ENCODE measurements at regions not wholly inside any gene's neighbourhood (a gene's known extent, or its start where the extent isn't known, plus 50 kb on each side); places are given as distances from the start of the nearest gene placed in this dataset.
"Not testable (repeated sequence)": the region's sequence is repeated elsewhere in the genome, so short reads cannot be mapped to it uniquely, and the experiment has no call there.

- DNase-seq (ENCODE audit: low read depth in 1 of 2, low spot score in 1 of 2); H3K27ac ChIP-seq (replicated peaks); H3K4me3 ChIP-seq (replicated peaks; ENCODE audit: insufficient read depth, low read length); H3K27me3 ChIP-seq (ENCODE audit: insufficient read depth, poor library complexity, severe bottlenecking): not testable (repeated sequence)
Observed at GRCh38 chr2:89020566-89020965, 329.1 kb downstream of the RPIA start.

- H3K27me3 ChIP-seq (ENCODE audit: insufficient read depth, poor library complexity, severe bottlenecking); H3K27ac ChIP-seq (replicated peaks); H3K4me3 ChIP-seq (replicated peaks; ENCODE audit: insufficient read depth, low read length); DNase-seq (ENCODE audit: low read depth in 1 of 2, low spot score in 1 of 2): not testable (repeated sequence)
Observed at GRCh38 chr2:89026296-89026695, 334.8 kb downstream of the RPIA start.

- H3K27ac ChIP-seq (replicated peaks); H3K27me3 ChIP-seq (ENCODE audit: insufficient read depth, poor library complexity, severe bottlenecking); H3K4me3 ChIP-seq (replicated peaks; ENCODE audit: insufficient read depth, low read length); DNase-seq (ENCODE audit: low read depth in 1 of 2, low spot score in 1 of 2): not testable (repeated sequence)
Observed at GRCh38 chr2:89027115-89027514, 335.6 kb downstream of the RPIA start.

- H3K27me3 ChIP-seq (ENCODE audit: insufficient read depth, poor library complexity, severe bottlenecking); H3K4me3 ChIP-seq (replicated peaks; ENCODE audit: insufficient read depth, low read length); H3K27ac ChIP-seq (replicated peaks); DNase-seq (ENCODE audit: low read depth in 1 of 2, low spot score in 1 of 2): not testable (repeated sequence)
Observed at GRCh38 chr2:89027536-89027935, 336.1 kb downstream of the RPIA start.

GRCh38 chr2:89029257-89029656 lies 337.8 kb downstream of the RPIA start:
- not testable (repeated sequence) for H3K27me3 ChIP-seq (ENCODE audit: insufficient read depth, poor library complexity, severe bottlenecking); H3K4me3 ChIP-seq (replicated peaks; ENCODE audit: insufficient read depth, low read length); DNase-seq (ENCODE audit: low read depth in 1 of 2, low spot score in 1 of 2); H3K27ac ChIP-seq (replicated peaks)

- H3K27me3 ChIP-seq (ENCODE audit: insufficient read depth, poor library complexity, severe bottlenecking); H3K4me3 ChIP-seq (replicated peaks; ENCODE audit: insufficient read depth, low read length); H3K27ac ChIP-seq (replicated peaks): not testable (repeated sequence)
- DNase-seq (ENCODE audit: low read depth in 1 of 2, low spot score in 1 of 2) = peak in 1 of 2 experiments; percentile 14
- TF ChIP-seq CTCF (IDR thresholded peaks at IDR 0.05; ENCODE audit: insufficient read depth, low read length) = peak; percentile 41
Observed at GRCh38 chr2:89048138-89049066, 356.9 kb downstream of the RPIA start.

GRCh38 chr2:89058616-89059015 lies 367.1 kb downstream of the RPIA start:
- not testable (repeated sequence) for DNase-seq (ENCODE audit: low read depth in 1 of 2, low spot score in 1 of 2); H3K4me3 ChIP-seq (replicated peaks; ENCODE audit: insufficient read depth, low read length)

GRCh38 chr2:89061174-89061573 lies 369.7 kb downstream of the RPIA start:
- H3K27me3 ChIP-seq (ENCODE audit: insufficient read depth, poor library complexity, severe bottlenecking); DNase-seq (ENCODE audit: low read depth in 1 of 2, low spot score in 1 of 2); H3K4me3 ChIP-seq (replicated peaks; ENCODE audit: insufficient read depth, low read length); H3K27ac ChIP-seq (replicated peaks): not testable (repeated sequence)

More at GRCh38 chr2:89058616-89059015, 367.1 kb downstream of the RPIA start:
- H3K27me3 ChIP-seq (ENCODE audit: insufficient read depth, poor library complexity, severe bottlenecking); H3K27ac ChIP-seq (replicated peaks): not testable (repeated sequence)

- H3K27ac ChIP-seq (replicated peaks); H3K27me3 ChIP-seq (ENCODE audit: insufficient read depth, poor library complexity, severe bottlenecking); H3K4me3 ChIP-seq (replicated peaks; ENCODE audit: insufficient read depth, low read length); DNase-seq (ENCODE audit: low read depth in 1 of 2, low spot score in 1 of 2): not testable (repeated sequence)
Observed at GRCh38 chr2:89076771-89077170, 385.3 kb downstream of the RPIA start.

- not testable (repeated sequence) for H3K27ac ChIP-seq (replicated peaks); DNase-seq (ENCODE audit: low read depth in 1 of 2, low spot score in 1 of 2); H3K4me3 ChIP-seq (replicated peaks; ENCODE audit: insufficient read depth, low read length); H3K27me3 ChIP-seq (ENCODE audit: insufficient read depth, poor library complexity, severe bottlenecking)
Observed at GRCh38 chr2:89092911-89093310, 401.4 kb downstream of the RPIA start.

GRCh38 chr2:89095060-89095459 lies 403.6 kb downstream of the RPIA start:
- DNase-seq (ENCODE audit: low read depth in 1 of 2, low spot score in 1 of 2); H3K4me3 ChIP-seq (replicated peaks; ENCODE audit: insufficient read depth, low read length); H3K27ac ChIP-seq (replicated peaks); H3K27me3 ChIP-seq (ENCODE audit: insufficient read depth, poor library complexity, severe bottlenecking): not testable (repeated sequence)

GRCh38 chr2:89102587-89102986 lies 411.1 kb downstream of the RPIA start:
- not testable (repeated sequence) for DNase-seq (ENCODE audit: low read depth in 1 of 2, low spot score in 1 of 2); H3K27me3 ChIP-seq (ENCODE audit: insufficient read depth, poor library complexity, severe bottlenecking); H3K27ac ChIP-seq (replicated peaks); H3K4me3 ChIP-seq (replicated peaks; ENCODE audit: insufficient read depth, low read length)

- not testable (repeated sequence) for H3K27me3 ChIP-seq (ENCODE audit: insufficient read depth, poor library complexity, severe bottlenecking); DNase-seq (ENCODE audit: low read depth in 1 of 2, low spot score in 1 of 2); H3K4me3 ChIP-seq (replicated peaks; ENCODE audit: insufficient read depth, low read length); H3K27ac ChIP-seq (replicated peaks)
Observed at GRCh38 chr2:89106369-89107019, 415.0 kb downstream of the RPIA start.

GRCh38 chr2:89112434-89112833 lies 421.0 kb downstream of the RPIA start:
- H3K27ac ChIP-seq (replicated peaks); H3K27me3 ChIP-seq (ENCODE audit: insufficient read depth, poor library complexity, severe bottlenecking); H3K4me3 ChIP-seq (replicated peaks; ENCODE audit: insufficient read depth, low read length); DNase-seq (ENCODE audit: low read depth in 1 of 2, low spot score in 1 of 2): not testable (repeated sequence)

All from HL-60 (cell line).